Right ventricle myocardium superior (tissue), 1 donor: ENCODE measurements at regions not wholly inside any gene's neighbourhood (a gene's known extent, or its start where the extent isn't known, plus 50 kb on each side); places are given as distances from the start of the nearest gene placed in this dataset.

Experiments used
- ATAC-seq: fragments of 200-7000 bp; cut with Tn5 transposase; one replicate; pipeline ENCODE4 v1.9.1; 2020; ENCODE audit warnings: mild to moderate bottlenecking; ENCODE audit not compliant: poor library complexity
- DNase-seq: peaks from one replicate; pipeline ENCODE4 v3.0.0-alpha.2; 2020
- intact Hi-C: fragments of 100-400 bp; cut with DNase I; formaldehyde crosslinking; loops from one replicate; pipeline ENCODE4 v1.11.2; 2022
- donor health status: DM: no; HTN: yes; CAD: no; lungs with severe emphysema.

DNA sequence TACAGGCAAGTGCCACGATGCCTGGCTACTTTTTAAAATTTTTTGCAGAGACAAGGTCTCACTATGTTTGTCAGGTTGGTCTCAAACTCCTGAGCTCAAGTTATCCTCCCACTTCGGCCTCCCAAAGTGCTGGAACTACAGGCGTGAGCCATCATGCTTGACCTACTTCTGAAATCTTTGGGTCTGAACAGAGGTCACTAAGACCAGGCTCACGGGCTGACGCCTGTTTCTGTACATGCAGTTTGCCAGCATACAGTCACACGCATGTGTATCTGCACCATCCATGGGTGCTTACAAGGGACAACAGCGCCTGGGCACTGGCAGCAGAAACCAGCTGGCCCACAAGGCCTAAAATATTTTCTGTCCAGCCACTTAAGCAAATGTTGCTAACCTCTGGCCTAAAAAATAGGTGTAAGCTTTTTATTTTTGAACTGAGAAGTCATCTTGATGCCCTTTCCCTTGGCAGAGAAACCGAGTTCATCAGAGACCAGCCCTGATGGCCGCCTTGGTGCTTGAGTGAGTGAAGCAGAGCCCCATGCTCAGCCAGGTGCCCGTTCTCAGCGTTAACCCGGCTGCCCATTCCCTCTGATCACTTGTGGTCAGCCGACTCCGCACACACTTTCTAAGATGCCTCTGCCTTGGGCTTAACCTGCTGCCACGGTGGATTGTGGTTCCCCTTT is 425.2 kb downstream of the OCA2 start:
- no peak for ATAC-seq
- intact Hi-C loops, result no loop called here

DNA sequence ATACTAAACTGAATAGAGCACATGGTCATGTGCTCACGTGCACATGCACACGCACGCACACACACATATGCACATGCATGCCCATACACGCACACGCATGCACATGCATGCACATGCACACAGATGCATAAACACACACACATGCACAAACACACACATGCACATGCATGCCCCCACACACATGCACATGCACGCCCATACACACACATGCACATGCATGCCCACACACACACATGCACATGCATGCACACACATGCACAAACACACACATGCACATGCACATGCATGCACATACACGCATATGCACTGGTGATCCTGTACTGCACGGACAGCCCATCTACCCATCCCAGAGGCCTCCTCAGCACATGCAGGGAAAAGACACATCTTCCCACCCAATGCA is 426.6 kb downstream of the OCA2 start:
- ATAC-seq (no peak), DNase-seq (no peak)
- intact Hi-C loops, result no loop called here

More for the DNA sequence above, 425.2 kb downstream of the OCA2 start:
- no peak for DNase-seq

DNA sequence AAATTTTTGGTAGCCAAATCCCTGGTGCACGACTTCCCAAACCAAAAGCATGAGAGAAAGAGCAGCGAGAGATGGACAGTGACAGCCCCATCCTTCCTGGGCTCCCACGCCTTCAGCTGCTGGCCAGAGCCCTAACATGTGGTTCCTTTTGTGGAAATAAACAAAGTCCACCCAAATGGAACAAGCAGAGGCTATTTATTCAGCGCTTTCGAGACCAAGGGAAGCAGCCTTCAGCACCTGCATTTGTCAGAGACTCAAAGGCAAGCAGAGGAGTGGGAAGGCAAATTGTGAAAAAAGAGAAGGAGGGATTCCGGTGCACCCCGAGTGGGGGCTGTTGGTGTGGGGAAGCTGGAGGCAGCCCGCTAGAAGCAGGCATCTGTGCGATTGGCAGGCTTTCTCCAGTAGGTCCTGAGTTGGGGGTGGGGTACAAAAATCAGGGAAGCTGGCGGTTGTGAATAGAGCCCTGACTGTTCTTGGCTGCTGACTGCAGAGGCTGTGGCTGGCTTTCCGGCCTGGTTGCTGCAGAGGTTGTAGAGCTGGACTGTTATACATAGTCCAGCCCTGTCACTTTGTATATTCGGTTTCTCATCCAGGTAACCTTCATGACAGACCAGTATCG is 427.2 kb downstream of the OCA2 start:
- no peak for ATAC-seq
- intact Hi-C loops, result no loop called here
- no peak for DNase-seq

DNA sequence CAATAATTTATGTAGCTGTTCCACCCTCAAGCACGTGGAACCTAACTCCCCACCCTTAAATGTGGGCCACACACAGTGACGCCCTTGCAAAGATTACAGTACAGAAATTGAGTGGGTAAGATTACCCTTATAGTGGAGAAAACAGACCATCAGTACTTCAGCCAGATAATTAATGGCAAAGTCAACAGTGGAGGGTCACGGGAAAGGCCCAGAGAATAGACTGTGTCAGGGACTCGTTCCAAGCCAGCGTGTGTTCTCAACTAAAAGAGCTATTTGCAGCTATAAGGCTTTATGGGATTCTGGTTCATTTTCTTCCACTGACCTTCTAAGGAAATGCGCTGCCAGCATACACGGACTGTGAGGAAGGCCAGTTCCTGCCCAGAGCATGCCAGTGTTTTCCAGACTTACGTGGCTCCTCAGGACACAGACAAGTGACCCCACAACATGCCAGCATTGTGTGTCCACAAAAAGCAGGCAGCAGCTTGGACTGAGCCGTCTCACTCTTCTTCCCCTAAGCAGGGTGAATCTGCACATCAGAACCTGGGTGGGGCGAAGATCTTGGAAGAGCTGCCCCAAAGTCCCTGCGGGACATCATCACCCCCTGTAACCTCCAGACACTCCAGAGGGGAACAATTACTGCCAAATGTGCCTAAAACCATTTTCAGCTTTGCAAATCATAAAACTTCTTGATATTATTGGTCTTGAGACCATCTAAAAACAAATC is 428.5 kb downstream of the OCA2 start:
- ATAC-seq (no peak), DNase-seq (no peak)
- intact Hi-C loops, result no loop called here

DNA sequence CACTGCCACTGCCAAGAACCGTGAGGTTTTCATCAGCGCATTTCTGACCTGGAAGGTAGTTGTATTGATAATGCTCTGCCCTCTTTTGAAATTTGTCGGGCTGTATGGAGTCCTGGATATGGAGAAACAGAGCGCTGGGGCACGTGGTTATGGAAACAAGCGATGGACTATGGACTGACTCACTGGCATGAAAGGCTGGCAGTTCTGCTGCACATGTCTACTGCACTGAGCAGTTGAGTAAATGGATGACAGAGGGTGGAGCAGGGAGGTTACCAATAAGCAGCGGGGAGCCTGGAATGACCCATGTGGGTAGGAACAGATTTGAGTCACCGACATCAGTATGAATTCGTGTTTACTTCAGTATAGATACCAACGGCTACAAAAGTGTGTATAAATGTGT is 429.5 kb downstream of the OCA2 start:
- intact Hi-C loops, result no loop called here
- no peak for ATAC-seq
- no peak for DNase-seq

DNA sequence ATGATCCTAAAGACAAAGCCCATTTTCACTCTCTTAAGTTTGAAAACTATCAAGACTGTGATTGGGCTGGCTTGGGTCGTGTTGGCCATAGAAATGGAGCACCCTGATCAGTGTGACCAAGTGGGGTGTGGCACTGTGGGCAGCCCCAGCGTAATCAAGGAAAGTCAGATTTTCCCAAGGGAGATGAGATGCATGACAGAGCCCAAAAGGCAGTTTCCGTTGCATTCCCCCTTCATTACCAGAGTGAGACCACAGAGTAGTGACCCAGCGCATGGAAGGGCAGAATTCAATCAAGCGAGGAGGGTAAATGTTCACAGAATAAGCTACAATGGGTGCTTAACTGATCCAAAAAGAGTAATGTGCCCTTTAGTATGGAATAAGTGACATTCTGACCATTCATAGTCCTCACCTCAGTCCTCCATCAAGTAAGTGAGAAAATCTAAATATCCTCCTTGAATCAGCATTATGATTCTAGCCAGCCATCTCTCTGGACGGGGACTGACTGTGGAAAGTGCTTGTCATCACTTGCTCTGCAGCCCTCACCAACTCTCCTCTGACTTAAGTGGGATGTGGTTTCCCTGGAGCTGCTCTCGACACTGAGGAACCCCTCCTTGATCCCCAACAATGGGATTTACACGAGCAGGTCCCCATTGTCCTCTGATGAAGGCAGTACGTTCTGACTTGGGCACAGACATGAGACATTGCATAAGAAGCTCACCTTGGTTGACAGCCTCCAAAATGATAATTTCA is 430.5 kb downstream of the OCA2 start:
- intact Hi-C loops, result no loop called here
- DNase-seq (no peak), ATAC-seq (no peak)

DNA sequence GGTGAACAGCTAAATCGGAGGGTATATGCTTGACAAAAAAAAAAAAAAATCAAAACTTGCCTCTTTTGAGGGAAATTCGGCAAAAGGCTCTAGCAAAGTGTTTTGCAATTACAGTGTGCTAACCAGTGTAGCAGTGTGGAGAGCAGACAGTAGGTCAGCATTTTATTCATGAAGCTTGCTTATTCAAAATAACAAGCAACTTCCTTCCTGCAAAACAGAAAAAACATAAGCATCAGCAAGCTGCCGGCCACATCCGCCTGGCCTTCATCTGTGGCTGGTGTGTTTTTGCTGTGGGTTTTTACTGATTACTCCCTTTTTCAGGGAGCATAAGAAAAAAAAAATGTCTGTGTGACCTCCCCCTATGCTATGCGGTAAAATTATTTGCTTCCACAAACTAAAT is 434.1 kb downstream of the OCA2 start:
- ATAC-seq (no peak), DNase-seq (no peak)
- intact Hi-C loops, result no loop called here

DNA sequence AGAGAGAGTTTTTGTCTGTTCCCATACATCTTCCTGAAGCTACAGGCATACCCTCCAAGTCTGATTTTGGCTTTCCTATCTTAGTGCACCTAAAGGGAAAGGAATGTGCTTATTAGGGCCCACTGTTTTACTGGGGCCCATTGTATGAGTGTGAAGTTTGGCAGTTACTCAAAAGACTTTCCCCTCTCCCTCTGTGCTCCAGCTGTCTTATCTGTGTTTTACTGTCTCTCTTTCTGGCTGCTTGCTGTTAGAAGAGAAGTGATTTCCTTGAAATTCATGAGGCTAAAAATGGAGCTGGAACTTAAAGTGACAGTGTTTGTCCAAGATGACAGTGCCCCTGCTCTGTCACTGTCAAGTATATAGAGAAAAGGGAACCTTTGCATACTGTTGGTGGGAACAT is 436.2 kb downstream of the OCA2 start:
- intact Hi-C loops, result no loop called here

DNA sequence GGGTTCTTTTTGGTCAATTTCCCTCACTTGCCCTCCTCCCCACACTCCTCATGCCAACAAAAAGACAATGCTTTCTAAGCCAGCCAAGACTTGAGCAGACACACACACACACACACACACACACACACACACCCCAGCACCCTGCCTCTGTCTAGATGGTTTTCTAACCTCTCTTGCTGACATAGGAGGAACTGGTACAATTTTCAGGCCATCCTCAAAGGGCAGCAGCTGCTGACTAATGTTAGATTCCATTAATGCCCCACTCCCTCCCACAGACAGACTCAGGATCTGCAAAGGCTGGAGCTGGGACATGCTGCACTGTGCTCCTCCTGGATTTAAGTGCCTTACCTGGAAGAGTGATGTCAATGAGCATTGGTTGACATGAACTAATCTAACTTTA is 438.4 kb downstream of the OCA2 start:
- DNase-seq (no peak), ATAC-seq (no peak)
- intact Hi-C loops, result no loop called here

More for the DNA sequence above, 436.2 kb downstream of the OCA2 start:
- no peak for ATAC-seq
- DNase-seq, result no peak

DNA sequence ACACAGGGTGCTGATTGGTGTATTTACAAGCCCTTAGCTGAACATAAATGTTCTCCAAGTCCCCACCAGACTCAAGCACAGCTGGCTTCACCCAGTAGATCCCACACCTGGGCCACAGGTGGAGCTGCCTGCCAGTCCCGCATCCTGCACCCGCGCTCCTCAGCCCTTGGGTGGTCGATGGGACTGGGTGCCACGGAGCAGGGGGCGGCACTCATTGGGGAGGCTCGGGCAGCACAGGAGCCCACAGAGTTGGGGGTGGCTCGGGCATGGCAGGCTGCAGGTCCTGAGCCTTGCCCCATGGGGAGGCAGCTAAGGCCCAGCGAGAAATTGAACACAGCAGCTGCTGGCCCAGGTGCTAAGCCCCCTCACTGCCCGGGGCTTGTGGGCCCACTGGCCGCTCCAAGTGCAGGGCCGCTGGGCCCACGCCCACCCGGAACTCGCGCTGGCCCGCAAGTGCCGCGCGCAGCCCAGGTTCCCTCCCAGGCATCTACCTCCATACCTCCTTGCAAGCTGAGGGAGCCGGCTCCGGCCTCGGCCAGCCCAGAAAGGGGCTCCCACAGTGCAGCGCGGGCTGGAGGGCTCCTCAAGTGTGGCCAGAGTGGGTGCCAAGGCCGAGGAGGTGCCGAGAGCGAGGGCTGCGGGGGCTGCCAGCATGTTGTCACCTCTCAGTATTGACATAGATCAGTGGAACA is 442.7 kb downstream of the OCA2 start:
- DNase-seq (no peak), ATAC-seq (no peak)
- intact Hi-C loops, result no loop called here

DNA sequence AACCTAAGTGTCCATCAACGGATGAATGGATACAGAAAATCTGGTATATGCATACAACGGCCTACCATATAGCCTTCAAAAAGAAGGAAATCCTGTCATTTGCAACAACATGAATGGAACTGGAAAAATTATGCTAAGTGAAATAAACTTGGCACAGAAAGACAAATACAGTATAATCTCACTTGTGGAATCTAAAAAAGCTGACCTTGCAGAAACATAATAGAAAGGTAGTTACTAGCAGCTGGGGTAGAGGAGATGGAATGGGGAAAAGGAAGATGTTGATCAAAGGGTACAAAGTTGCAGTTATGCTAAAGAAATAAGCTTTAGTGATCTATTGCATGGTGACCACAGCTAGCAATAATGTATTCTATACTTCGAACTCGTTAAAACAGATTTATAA is 444.1 kb downstream of the OCA2 start:
- intact Hi-C loops, result no loop called here
- no peak for ATAC-seq
- no peak for DNase-seq

DNA sequence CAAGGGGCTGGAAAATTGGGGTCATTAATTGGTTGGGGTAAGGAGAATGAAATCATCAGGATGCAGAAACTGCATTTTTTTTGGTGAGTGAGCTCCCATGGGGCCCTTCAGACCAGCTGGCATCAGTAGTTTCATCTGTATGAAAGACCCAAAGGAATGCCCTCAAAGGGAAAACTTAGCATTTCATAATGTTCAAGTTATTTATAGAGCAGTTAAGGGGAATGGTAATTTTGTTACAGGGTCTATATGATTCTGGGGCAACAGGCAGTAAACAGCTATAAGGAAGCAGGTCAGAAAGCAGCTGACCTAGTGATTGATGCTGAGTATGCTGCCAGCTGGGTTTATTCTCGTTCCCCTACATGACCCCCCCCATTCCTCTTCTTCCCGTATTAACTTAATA is 448.9 kb downstream of the OCA2 start:
- intact Hi-C loops, result no loop called here
- DNase-seq (no peak), ATAC-seq (no peak)

DNA sequence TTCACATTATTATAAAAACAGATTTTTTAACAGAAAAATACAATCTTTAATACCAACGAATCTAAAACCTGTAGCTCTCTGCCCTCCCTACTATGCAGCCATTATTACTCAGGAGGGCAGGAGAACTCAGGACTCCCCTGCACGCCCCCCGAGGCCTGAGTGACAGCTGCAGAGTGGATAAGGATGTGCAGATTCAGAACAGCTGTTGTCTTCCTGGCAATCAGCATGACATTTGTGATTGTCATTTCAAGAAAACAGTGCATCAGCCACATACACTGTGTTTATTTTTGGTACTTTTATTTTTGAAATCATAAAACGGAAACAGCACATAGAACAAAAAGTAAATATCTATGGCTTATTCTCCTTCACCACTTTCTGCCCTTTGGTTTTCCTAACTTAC is 450.8 kb downstream of the OCA2 start:
- intact Hi-C loops, result no loop called here
- ATAC-seq (no peak), DNase-seq (no peak)

DNA sequence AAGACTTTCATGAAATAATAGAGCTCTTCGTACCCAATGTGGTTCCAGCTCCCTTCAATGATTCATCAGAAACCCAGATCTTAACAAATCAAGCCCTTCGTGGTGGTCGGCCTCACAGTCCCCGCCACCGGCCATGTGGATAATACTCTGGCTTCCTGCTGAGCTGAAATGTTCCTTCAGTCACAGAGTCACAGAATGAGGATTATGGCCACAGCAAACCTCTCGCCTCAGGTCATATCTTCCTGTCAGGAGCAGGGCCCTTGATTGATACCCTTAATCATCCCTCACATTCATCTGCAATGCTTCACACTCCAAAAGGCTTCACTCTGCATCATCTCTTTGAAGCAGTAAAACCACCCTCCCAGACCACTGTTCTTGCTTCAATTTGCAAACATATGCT is 452.6 kb downstream of the OCA2 start:
- DNase-seq (no peak), ATAC-seq (no peak)
- intact Hi-C loops, result no loop called here

DNA sequence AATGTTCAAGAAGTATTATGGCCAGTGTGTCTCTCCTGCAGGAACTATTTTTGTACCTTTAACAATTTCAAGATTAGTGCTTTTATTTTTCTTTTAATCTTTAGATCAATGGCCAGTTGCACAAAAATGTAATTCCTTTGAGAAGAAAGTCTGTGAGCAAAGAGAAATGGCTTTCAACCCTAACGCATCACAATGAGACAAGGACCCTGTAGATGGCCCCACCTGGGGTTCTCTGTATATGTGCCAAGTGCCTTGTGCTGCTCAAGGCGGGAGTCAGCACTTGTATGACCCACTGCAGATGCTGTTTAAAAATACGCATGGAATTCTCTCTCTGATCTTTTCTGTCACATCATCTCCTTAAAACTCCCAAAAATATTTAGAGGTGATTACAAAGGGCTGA is 453.4 kb downstream of the OCA2 start:
- no peak for DNase-seq
- no peak for ATAC-seq
- intact Hi-C loops, result no loop called here

DNA sequence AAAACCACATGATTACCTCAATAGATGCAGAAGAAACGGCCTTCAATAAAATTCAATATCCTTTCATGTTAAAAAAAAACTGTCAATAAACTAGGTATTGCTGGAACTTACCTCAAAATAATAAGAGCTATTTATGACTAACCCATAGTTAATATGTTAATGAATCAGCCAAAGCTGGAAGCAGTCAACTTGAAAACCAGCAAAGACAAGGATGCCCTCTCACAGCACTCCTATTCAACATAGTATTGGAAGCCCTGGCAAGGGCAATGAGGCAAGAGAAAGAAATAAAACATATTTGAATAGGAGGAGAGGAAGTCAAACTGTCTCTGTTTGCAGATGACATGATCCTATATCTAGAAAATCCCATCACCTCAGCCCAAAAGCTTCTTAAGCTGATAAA is 456.1 kb downstream of the OCA2 start:
- no peak for DNase-seq
- no peak for ATAC-seq
- intact Hi-C loops, result no loop called here

DNA sequence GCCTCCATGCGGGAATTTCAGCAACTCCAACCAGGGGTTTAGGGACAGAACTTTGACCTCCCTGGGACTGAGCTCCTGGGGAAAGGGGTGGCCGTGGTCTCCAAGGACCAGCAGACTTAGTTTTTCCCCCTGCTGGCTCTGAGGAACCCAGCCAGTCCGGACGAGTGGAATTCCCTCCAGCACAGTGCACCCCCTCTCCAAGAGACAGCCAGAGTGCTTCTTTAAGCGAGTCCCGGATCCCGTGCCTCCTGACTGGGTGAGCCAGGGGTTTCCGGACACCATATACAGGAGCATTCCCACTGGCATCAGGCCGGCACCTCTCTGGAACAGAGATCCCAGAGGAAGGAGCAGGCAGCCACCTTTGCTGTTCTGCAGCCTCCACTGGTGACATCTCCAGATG is 459.5 kb downstream of the OCA2 start:
- DNase-seq (no peak), ATAC-seq (no peak)
- intact Hi-C loops, result no loop called here

DNA sequence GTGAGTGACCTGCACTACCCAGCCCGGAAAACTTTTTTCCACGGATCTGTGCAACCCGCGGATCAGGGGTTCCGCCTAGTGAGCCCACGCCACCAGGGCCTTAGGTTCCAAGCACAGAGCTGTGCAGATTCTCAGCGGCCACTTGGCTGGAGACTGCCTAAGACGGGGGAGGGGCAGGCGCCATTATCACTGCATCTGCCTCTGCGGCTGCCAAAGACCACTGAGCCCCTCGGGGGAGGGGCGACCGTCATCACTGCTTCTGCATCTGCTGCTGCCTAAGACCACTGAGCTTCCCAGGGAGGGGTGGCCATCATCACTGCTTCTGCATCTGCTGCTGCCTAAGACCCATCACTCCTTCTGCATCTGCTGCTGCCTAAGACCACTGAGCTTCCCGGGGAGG is 460.2 kb downstream of the OCA2 start:
- intact Hi-C loops, result no loop called here
- ATAC-seq (no peak), DNase-seq (no peak)

DNA sequence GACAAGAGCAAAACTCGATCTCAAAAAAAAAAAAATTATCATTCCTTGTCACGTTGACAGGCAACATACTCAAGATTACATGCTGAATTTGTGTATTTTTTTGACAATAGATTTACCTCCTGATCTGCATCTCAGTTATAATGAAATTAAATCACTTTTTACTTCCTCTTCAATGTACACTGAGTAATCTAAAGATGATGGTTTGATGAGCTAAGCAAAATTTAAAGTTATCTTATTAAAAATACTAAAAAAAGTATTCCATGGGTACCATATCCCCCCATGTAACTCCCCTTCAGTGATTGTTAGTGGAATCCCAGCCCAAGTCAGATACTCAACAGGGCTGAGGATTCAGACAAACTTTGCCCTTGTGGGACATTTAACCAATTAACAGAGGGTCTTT is 463.2 kb downstream of the OCA2 start:
- no peak for ATAC-seq
- no peak for DNase-seq
- intact Hi-C loops, result no loop called here
